IMR-90 (cell line): ENCODE measurements at regions not wholly inside any gene's neighbourhood (a gene's known extent, or its start where the extent isn't known, plus 50 kb on each side); places are given as distances from the start of the nearest gene placed in this dataset.

ENCODE experiments used
- ATAC-seq: fragments of 200-7000 bp; cut with Tn5 transposase; 2 replicates; pipeline ENCODE4 v1.9.1; 2020; ENCODE audit warnings: low read depth, mild to moderate bottlenecking, moderate library complexity
- BruUV-seq: library from RNA; stranded (reverse); fragments of 400-500 nt; replicated peaks from 2 replicates; lab custom pipeline; 2021; lab: Mats Ljungman, UMichigan
- CTCF ChIA-PET: fragments of 300-600 bp; formaldehyde crosslinking; extraction: SDS; loops from one replicate; lab custom pipeline; 2021; ENCODE audit warnings: antibody characterized with exemption; lab: Yijun Ruan, JAX
- POLR2A ChIA-PET: fragments of 300-600 bp; sonication (Branson Sonifier 250); formaldehyde crosslinking; loops from one replicate; lab custom pipeline; 2022; ENCODE audit warnings: antibody characterized with exemption; ENCODE audit not compliant: unreplicated experiment; lab: Charles Lee
- DNase-seq: peaks from one replicate; pipeline ENCODE4 v3.0.0; 2013
- H2AFZ ChIP-seq: replicated peaks from 2 replicates; pipeline ENCODE3; 2013; ENCODE audit warnings: low read length, mild to moderate bottlenecking; ENCODE audit not compliant: poor library complexity
- H2AK5ac ChIP-seq: 2 replicates; pipeline ENCODE4 v1.6.1; 2013; ENCODE audit warnings: low read depth, low read length, inconsistent platforms
- H2AK9ac ChIP-seq: replicated peaks from 2 replicates; pipeline ENCODE3; 2013; ENCODE audit warnings: mild to moderate bottlenecking, low read depth, low read length, moderate library complexity; ENCODE audit not compliant: poor library complexity
- H2BK120ac ChIP-seq: 2 replicates; pipeline ENCODE4 v1.6.1; 2013; ENCODE audit warnings: low read depth, low read length, inconsistent platforms
- H2BK15ac ChIP-seq: 3 replicates; pipeline ENCODE4 v1.6.1; 2013; ENCODE audit warnings: low read depth, low read length, inconsistent platforms
- H2BK20ac ChIP-seq: 2 replicates; pipeline ENCODE4 v1.6.1; 2013; ENCODE audit warnings: low read depth, mild to moderate bottlenecking, inconsistent platforms, low read length, moderate library complexity
- H2BK5ac ChIP-seq: 2 replicates; pipeline ENCODE4 v1.6.1; 2013; ENCODE audit warnings: mild to moderate bottlenecking, low read depth, low read length, inconsistent platforms; ENCODE audit not compliant: poor library complexity, severe bottlenecking
- H3K14ac ChIP-seq: replicated peaks from 2 replicates; pipeline ENCODE4 v1.6.1; 2013; ENCODE audit warnings: low read depth, low read length, inconsistent platforms
- H3K18ac ChIP-seq: 2 replicates; pipeline ENCODE4 v1.6.1; 2013; ENCODE audit warnings: low read depth, low read length, control low read depth
- H3K23ac ChIP-seq: 2 replicates; pipeline ENCODE4 v1.6.1; 2013; ENCODE audit warnings: low read depth, low read length, inconsistent platforms
- H3K27ac ChIP-seq: 2 replicates; pipeline ENCODE4 v1.5.1; 2013; ENCODE audit warnings: mild to moderate bottlenecking, control low read depth, low read length; ENCODE audit not compliant: insufficient read depth
- H3K27me3 ChIP-seq: 2 replicates; pipeline ENCODE4 v1.6.1; 2013; ENCODE audit warnings: low read length; ENCODE audit not compliant: control insufficient read depth, insufficient read depth
- H3K36me3 ChIP-seq: 2 replicates; pipeline ENCODE4 v1.6.1; 2013; ENCODE audit warnings: low read length, mixed read lengths; ENCODE audit not compliant: control insufficient read depth, insufficient read depth
- H3K4ac ChIP-seq: 2 replicates; pipeline ENCODE4 v1.6.1; 2013; ENCODE audit warnings: low read depth, low read length, inconsistent platforms
- H3K4me1 ChIP-seq: 2 replicates; pipeline ENCODE4 v1.6.1; 2013; ENCODE audit warnings: low read length, mixed read lengths; ENCODE audit not compliant: control insufficient read depth, insufficient read depth
- H3K4me2 ChIP-seq: 2 replicates; pipeline ENCODE4 v1.6.1; 2013; ENCODE audit warnings: low read depth, mild to moderate bottlenecking, control low read depth, low read length, moderate library complexity
- H3K4me3 ChIP-seq: 2 replicates; pipeline ENCODE4 v1.5.1; 2013; ENCODE audit warnings: low read depth, mild to moderate bottlenecking, control low read depth, low read length, moderate library complexity; ENCODE audit not compliant: insufficient read depth
- H3K56ac ChIP-seq: 2 replicates; pipeline ENCODE4 v1.6.1; 2013; ENCODE audit warnings: low read length, inconsistent platforms; ENCODE audit not compliant: insufficient read depth; ENCODE audit errors: extremely low read depth
- H3K79me1 ChIP-seq, 2 experiments: 2 replicates each; pipeline ENCODE4 v1.6.1; 2013; ENCODE audit warnings: low read length in 2 of 2, inconsistent platforms in 1 of 2, low read depth in 1 of 2
- H3K9ac ChIP-seq: 2 replicates; pipeline ENCODE4 v1.6.1; 2013; ENCODE audit warnings: low read depth, low read length, control low read depth
- H3K9me1 ChIP-seq: 2 replicates; pipeline ENCODE4 v1.6.1; 2013; ENCODE audit warnings: low read length, inconsistent platforms; ENCODE audit not compliant: insufficient read depth
- H3K9me3 ChIP-seq: 2 replicates; pipeline ENCODE4 v1.6.1; 2013; ENCODE audit warnings: low read length; ENCODE audit not compliant: control insufficient read depth, insufficient read depth
- H4K20me1 ChIP-seq: 2 replicates; pipeline ENCODE4 v1.6.1; 2013; ENCODE audit warnings: low read length, inconsistent platforms; ENCODE audit not compliant: insufficient read depth
- H4K5ac ChIP-seq: 2 replicates; pipeline ENCODE4 v1.6.1; 2013; ENCODE audit warnings: mild to moderate bottlenecking, low read depth, low read length, control low read depth
- H4K8ac ChIP-seq, 2 experiments: 2 replicates each; pipeline ENCODE4 v1.6.1; 2013; ENCODE audit warnings: low read depth in 2 of 2, low read length in 2 of 2, control low read depth in 1 of 2, inconsistent platforms in 1 of 2
- H4K91ac ChIP-seq: 2 replicates; pipeline ENCODE4 v1.6.1; 2013; ENCODE audit warnings: low read depth, low read length, inconsistent platforms; ENCODE audit not compliant: insufficient read depth
- FOS ChIP-seq: fragments of 150-350 bp; IDR thresholded peaks from 2 replicates; pipeline ENCODE4 v1.6.1; 2016; ENCODE audit warnings: low read depth, low read length
- WGBS, 2 experiments: methylation state at CpG; one replicate each; pipeline versions ENCODE4 v1.1.5 to v1.1.7; 2013; ENCODE audit warnings: missing lambda C conversion rate in 2 of 2; ENCODE audit not compliant: insufficient read length in 1 of 2; ENCODE audit errors: extremely low coverage in 2 of 2; 5-methylcytosine and 5-hydroxymethylcytosine counted together
- dilution Hi-C: fragments of 300-500 bp; cut with HindIII; formaldehyde crosslinking; loops from one replicate; pipeline ENCODE4 v1.14.3; 2018; ENCODE audit warnings: low sequenced_read_pairs; ENCODE audit not compliant: unreplicated experiment
- in situ Hi-C: fragments of 300-500 bp; cut with MboI; formaldehyde crosslinking; loops from 3 replicates; pipeline ENCODE4 v1.14.3; 2019; ENCODE audit warnings: low sequenced_read_pairs, inconsistent platforms, mixed read lengths
- intact Hi-C: fragments of 100-400 bp; cut with micrococcal nuclease; formaldehyde crosslinking; loops from 2 replicates; pipeline ENCODE4 v1.10.0; 2022

GRCh38 chrX:121365572-121366161 is 318.3 kb downstream of the GLUD2 start:
- Histone ChIP-seq H3K9me3 (no peaks in the 10 kb centered on the region), H3K56ac (no peak overlapping the region), H2AFZ (no peak overlapping the region), H3K9me1 (no peaks in the 10 kb centered on the region), H3K23ac (no peak overlapping the region), H4K5ac (no peak overlapping the region), H3K36me3 (no peaks in the 10 kb centered on the region), H2AK5ac (no peak overlapping the region), H3K27me3 (no peaks in the 10 kb centered on the region), H4K8ac (no peak overlapping the region), H3K4me3 (no peak overlapping the region), H2BK120ac (no peak overlapping the region), H3K4me2 (no peak overlapping the region), H4K20me1 (no peaks in the 10 kb centered on the region), H3K27ac (no peak overlapping the region), H3K79me1 (no peaks in the 10 kb centered on the region), H3K9ac (no peak overlapping the region), H3K14ac (no peak overlapping the region), H2AK9ac (no peak overlapping the region), H2BK5ac (no peak overlapping the region), H2BK15ac (no peak overlapping the region), H2BK20ac (no peak overlapping the region), H3K4ac (no peak overlapping the region), H3K4me1 (no peaks in the 10 kb centered on the region), H3K18ac (no peak overlapping the region), H4K91ac (no peak overlapping the region)
- intact Hi-C loops (no loop called here), dilution Hi-C loops (no loop called here), in situ Hi-C loops (no loop called here)
- ATAC-seq (no peak), DNase-seq (no peak)
- WGBS, 2 experiments: no CpG with 5 or more reads among the region's 13 CpGs
- no TSS peak for BruUV-seq
- POLR2A ChIA-PET: no interaction called here
- no peak for TF ChIP-seq FOS
- CTCF ChIA-PET: no interaction called here
